ENCODE measurements at regions not wholly inside any gene's neighbourhood (a gene's known extent, or its start where the extent isn't known, plus 50 kb on each side); places are given as distances from the start of the nearest gene placed in this dataset.
"Not testable (repeated sequence)": the region's sequence is repeated elsewhere in the genome, so short reads cannot be mapped to it uniquely, and the experiment has no call there.

DNA sequence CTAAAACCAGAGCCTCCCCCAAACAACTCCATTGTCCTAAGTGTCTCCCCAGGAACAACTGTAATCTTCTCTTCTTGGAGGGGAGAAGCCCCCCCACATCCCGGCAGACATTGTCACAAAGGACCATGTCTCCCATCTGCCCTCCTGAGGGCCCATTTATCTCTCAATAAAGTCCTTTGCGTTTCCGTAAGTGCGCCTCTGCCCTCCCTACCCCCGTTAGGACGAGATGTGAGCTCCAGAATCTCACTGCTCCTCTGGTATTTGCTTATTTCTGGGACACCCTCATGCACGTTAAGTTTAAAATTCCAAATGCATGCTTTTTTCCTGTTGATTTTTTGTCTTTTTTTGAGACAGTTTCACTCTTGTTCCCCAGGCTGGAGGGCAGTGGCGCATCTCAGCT lies 52.3 kb upstream of the SFSWAP start:
- H3K14ac ChIP-seq (replicated peaks; ENCODE audit: low read depth, low read length); DNase-seq; H3K4me2 ChIP-seq (ENCODE audit: low read depth, low read length); ATAC-seq (ENCODE audit: low read depth); H3K27me3 ChIP-seq (ENCODE audit: control insufficient read depth, insufficient read depth, low read length); H3K23ac ChIP-seq (ENCODE audit: low read depth, low read length); H3K79me1 ChIP-seq (ENCODE audit: low read depth in 1 of 2, low read length in 2 of 2); H4K91ac ChIP-seq (ENCODE audit: insufficient read depth, low read depth, low read length); H3K27ac ChIP-seq (ENCODE audit: insufficient read depth, low read length); H3K4me3 ChIP-seq (ENCODE audit: insufficient read depth, low read depth, low read length); in situ Hi-C loops (cut with MboI; ENCODE audit: low sequenced_read_pairs); BruUV-seq (replicated peaks); H3K4ac ChIP-seq (ENCODE audit: low read depth, low read length); H2BK120ac ChIP-seq (ENCODE audit: low read depth, low read length); H3K36me3 ChIP-seq (ENCODE audit: control insufficient read depth, insufficient read depth, low read length); H4K8ac ChIP-seq (ENCODE audit: low read depth in 2 of 2, low read length in 2 of 2); POLR2A ChIA-PET (ENCODE audit: unreplicated experiment); H2BK20ac ChIP-seq (ENCODE audit: low read depth, low read length); H2AK5ac ChIP-seq (ENCODE audit: low read depth, low read length); CTCF ChIA-PET; H3K9ac ChIP-seq (ENCODE audit: low read depth, low read length); H2AK9ac ChIP-seq (replicated peaks; ENCODE audit: low read depth, low read length, poor library complexity); H2BK15ac ChIP-seq (ENCODE audit: low read depth, low read length); H3K9me3 ChIP-seq (ENCODE audit: control insufficient read depth, insufficient read depth, low read length); H3K9me1 ChIP-seq (ENCODE audit: insufficient read depth, low read length); dilution Hi-C loops (cut with HindIII; ENCODE audit: low sequenced_read_pairs, unreplicated experiment); H4K5ac ChIP-seq (ENCODE audit: low read depth, low read length); H3K56ac ChIP-seq (ENCODE audit: extremely low read depth, insufficient read depth, low read length); H2AFZ ChIP-seq (replicated peaks; ENCODE audit: low read length, poor library complexity); H3K18ac ChIP-seq (ENCODE audit: low read depth, low read length); H4K20me1 ChIP-seq (ENCODE audit: insufficient read depth, low read length); intact Hi-C loops (cut with micrococcal nuclease); H2BK5ac ChIP-seq (ENCODE audit: low read depth, low read length, poor library complexity, severe bottlenecking); H3K4me1 ChIP-seq (ENCODE audit: control insufficient read depth, insufficient read depth, low read length): not testable (repeated sequence)
- no CpG with 5 or more reads among the region's 8 CpGs for WGBS, 2 experiments (ENCODE audit: extremely low coverage in 2 of 2, insufficient read length in 1 of 2)

DNA sequence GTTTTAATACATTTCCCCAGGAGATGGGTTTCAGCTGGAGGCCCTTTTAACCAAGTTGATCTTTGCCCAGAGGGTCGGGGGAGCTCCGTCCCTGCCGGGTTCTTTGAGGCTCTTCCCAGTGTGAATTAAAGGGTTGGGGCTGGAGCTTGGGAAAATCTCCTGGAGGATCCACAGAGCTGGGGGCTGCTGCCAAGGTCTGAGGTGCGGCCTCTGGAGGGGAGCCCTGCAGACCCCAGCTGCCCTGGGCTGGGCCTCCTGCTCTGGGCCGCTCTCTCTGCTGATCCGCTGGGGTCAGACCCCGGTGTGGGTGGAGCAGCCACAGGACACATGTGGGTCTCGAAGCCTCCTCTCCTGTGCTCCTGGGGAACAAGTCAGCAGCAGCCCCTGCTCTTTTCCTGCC lies 51.4 kb upstream of the SFSWAP start:
- no CpG with 5 or more reads among the region's 8 CpGs for WGBS, 2 experiments (ENCODE audit: extremely low coverage in 2 of 2, insufficient read length in 1 of 2)
- CTCF ChIA-PET; POLR2A ChIA-PET (ENCODE audit: unreplicated experiment): not testable (repeated sequence)

More for the DNA sequence above, 51.4 kb upstream of the SFSWAP start:
- H2BK20ac ChIP-seq (ENCODE audit: low read depth, low read length); H4K91ac ChIP-seq (ENCODE audit: insufficient read depth, low read depth, low read length); H2BK120ac ChIP-seq (ENCODE audit: low read depth, low read length); H2AK5ac ChIP-seq (ENCODE audit: low read depth, low read length); H2BK5ac ChIP-seq (ENCODE audit: low read depth, low read length, poor library complexity, severe bottlenecking); H3K79me1 ChIP-seq (ENCODE audit: low read depth in 1 of 2, low read length in 2 of 2); H3K36me3 ChIP-seq (ENCODE audit: control insufficient read depth, insufficient read depth, low read length); H4K8ac ChIP-seq (ENCODE audit: low read depth in 2 of 2, low read length in 2 of 2); H3K27me3 ChIP-seq (ENCODE audit: control insufficient read depth, insufficient read depth, low read length); H3K56ac ChIP-seq (ENCODE audit: extremely low read depth, insufficient read depth, low read length); H3K27ac ChIP-seq (ENCODE audit: insufficient read depth, low read length); H3K4me2 ChIP-seq (ENCODE audit: low read depth, low read length); H3K14ac ChIP-seq (replicated peaks; ENCODE audit: low read depth, low read length); H2AK9ac ChIP-seq (replicated peaks; ENCODE audit: low read depth, low read length, poor library complexity); dilution Hi-C loops (cut with HindIII; ENCODE audit: low sequenced_read_pairs, unreplicated experiment); H3K4me1 ChIP-seq (ENCODE audit: control insufficient read depth, insufficient read depth, low read length); intact Hi-C loops (cut with micrococcal nuclease); H3K18ac ChIP-seq (ENCODE audit: low read depth, low read length); H3K4me3 ChIP-seq (ENCODE audit: insufficient read depth, low read depth, low read length); H4K20me1 ChIP-seq (ENCODE audit: insufficient read depth, low read length); in situ Hi-C loops (cut with MboI; ENCODE audit: low sequenced_read_pairs); BruUV-seq (replicated peaks); H3K9me1 ChIP-seq (ENCODE audit: insufficient read depth, low read length); H3K4ac ChIP-seq (ENCODE audit: low read depth, low read length); H2AFZ ChIP-seq (replicated peaks; ENCODE audit: low read length, poor library complexity); H3K23ac ChIP-seq (ENCODE audit: low read depth, low read length); H3K9ac ChIP-seq (ENCODE audit: low read depth, low read length); H2BK15ac ChIP-seq (ENCODE audit: low read depth, low read length); ATAC-seq (ENCODE audit: low read depth); H4K5ac ChIP-seq (ENCODE audit: low read depth, low read length); H3K9me3 ChIP-seq (ENCODE audit: control insufficient read depth, insufficient read depth, low read length); DNase-seq: not testable (repeated sequence)

Measured in IMR-90 (cell line).